ENCODE measurements at regions not wholly inside any gene's neighbourhood (a gene's known extent, or its start where the extent isn't known, plus 50 kb on each side); places are given as distances from the start of the nearest gene placed in this dataset.

- no peak for TF ChIP-seq ZNF8 (CRISPR knock-in tag; IDR thresholded peaks at IDR 0.05)
- no peak for TF ChIP-seq ZNF70 (CRISPR knock-in tag; IDR thresholded peaks at IDR 0.05)
- no peak for TF ChIP-seq PPARA (CRISPR knock-in tag; IDR thresholded peaks at IDR 0.05; ENCODE audit: borderline replicate concordance)
Measured at GRCh38 chr18:76558881-76559667, 64.0 kb upstream of the ZNF516 start.

All from SK-N-SH treated with all-trans-retinoic acid at 6 μM for 48 hours (cell line).